Neural crest cell (in vitro differentiated cells): ENCODE measurements at regions not wholly inside any gene's neighbourhood (a gene's known extent, or its start where the extent isn't known, plus 50 kb on each side); places are given as distances from the start of the nearest gene placed in this dataset.
"Not testable (repeated sequence)": the region's sequence is repeated elsewhere in the genome, so short reads cannot be mapped to it uniquely, and the experiment has no call there.

Experiments
- DNase-seq: peaks from one replicate; pipeline ENCODE4 v3.0.0; 2021; ENCODE audit warnings: low read depth, mixed read lengths, low spot score
- H3K27ac Mint-ChIP-seq: one replicate; pipeline ENCODE4 v1.8.0; 2021; ENCODE audit warnings: mild to moderate bottlenecking, mixed read lengths; ENCODE audit not compliant: unreplicated experiment
- H3K27me3 Mint-ChIP-seq: 2 replicates; pipeline ENCODE4 v1.8.0; 2021; ENCODE audit warnings: low read depth, mild to moderate bottlenecking, mixed read lengths
- H3K36me3 Mint-ChIP-seq: 2 replicates; pipeline ENCODE4 v1.8.0; 2021; ENCODE audit warnings: low read depth, mild to moderate bottlenecking, mixed read lengths
- H3K4me1 Mint-ChIP-seq: 2 replicates; pipeline ENCODE4 v1.8.0; 2021; ENCODE audit warnings: mixed read lengths
- H3K4me3 Mint-ChIP-seq: one replicate; pipeline ENCODE4 v1.8.0; 2021; ENCODE audit warnings: mild to moderate bottlenecking, mixed read lengths
- H3K9me3 Mint-ChIP-seq: 2 replicates; pipeline ENCODE4 v1.8.0; 2021; ENCODE audit warnings: mixed read lengths
- CTCF ChIP-seq: fragments of 200-600 bp; sonication (generic); conservative IDR thresholded peaks from 2 replicates; pipeline ENCODE4 v1.5.0; 2021; ENCODE audit warnings: antibody characterized with exemption, mild to moderate bottlenecking

GRCh38 chr4:174061026-174061425 is 222.4 kb downstream of the FBXO8 start:
- DNase-seq = no peak
- Mint-ChIP-seq H3K36me3 (no peaks in the 10 kb centered on the region), H3K9me3 (peaks cover 5% of the 10 kb centered on the region), H3K4me3 (no peak overlapping the region), H3K4me1 (no peaks in the 10 kb centered on the region), H3K27me3 (peaks cover 4% of the 10 kb centered on the region), H3K27ac (no peak overlapping the region)
- no peak for TF ChIP-seq CTCF

GRCh38 chr4:174058846-174059245 is 224.6 kb downstream of the FBXO8 start:
- no peak for TF ChIP-seq CTCF
- Mint-ChIP-seq H3K27me3 (no peaks in the 10 kb centered on the region), H3K27ac (no peak overlapping the region), H3K9me3 (peaks cover 8% of the 10 kb centered on the region), H3K36me3 (no peaks in the 10 kb centered on the region), H3K4me1 (no peaks in the 10 kb centered on the region), H3K4me3 (no peak overlapping the region)
- no peak for DNase-seq

- no peak for DNase-seq
- no peaks in the 10 kb centered on the region for H3K27me3 Mint-ChIP-seq
- no peak overlapping the region for H3K27ac Mint-ChIP-seq
- peaks cover 8% of the 10 kb centered on the region for H3K9me3 Mint-ChIP-seq
- TF ChIP-seq CTCF = no peak
- no peaks in the 10 kb centered on the region for H3K4me1 Mint-ChIP-seq
- H3K36me3 Mint-ChIP-seq = no peaks in the 10 kb centered on the region
- H3K4me3 Mint-ChIP-seq = no peak overlapping the region
These were observed 226.5 kb downstream of the FBXO8 start for GRCh38 chr4:174056959-174057358.

GRCh38 chr4:174055344-174055743 is 228.1 kb downstream of the FBXO8 start:
- TF ChIP-seq CTCF = no peak
- no peak overlapping the region for H3K4me3 Mint-ChIP-seq
- DNase-seq = no peak
- no peak overlapping the region for H3K27ac Mint-ChIP-seq
- H3K27me3 Mint-ChIP-seq = no peaks in the 10 kb centered on the region
- H3K4me1 Mint-ChIP-seq = no peaks in the 10 kb centered on the region
- H3K36me3 Mint-ChIP-seq = no peaks in the 10 kb centered on the region
- H3K9me3 Mint-ChIP-seq = peaks cover 8% of the 10 kb centered on the region

GRCh38 chr4:174053895-174054294 is 229.6 kb downstream of the FBXO8 start:
- Mint-ChIP-seq H3K4me1 (no peaks in the 10 kb centered on the region), H3K9me3 (peaks cover 8% of the 10 kb centered on the region), H3K36me3 (no peaks in the 10 kb centered on the region), H3K27ac (no peak overlapping the region), H3K27me3 (no peaks in the 10 kb centered on the region), H3K4me3 (no peak overlapping the region)
- no peak for TF ChIP-seq CTCF
- no peak for DNase-seq

GRCh38 chr4:174047363-174047762 is 236.1 kb downstream of the FBXO8 start:
- Mint-ChIP-seq H3K27me3 (peaks cover 4% of the 10 kb centered on the region), H3K4me3 (no peak overlapping the region), H3K9me3 (no peaks in the 10 kb centered on the region), H3K36me3 (no peaks in the 10 kb centered on the region), H3K4me1 (no peaks in the 10 kb centered on the region), H3K27ac (no peak overlapping the region)
- DNase-seq = no peak
- TF ChIP-seq CTCF = no peak

- not testable (repeated sequence) for H3K36me3 Mint-ChIP-seq, DNase-seq, H3K4me1 Mint-ChIP-seq, H3K4me3 Mint-ChIP-seq, H3K27me3 Mint-ChIP-seq, H3K27ac Mint-ChIP-seq, H3K9me3 Mint-ChIP-seq
These were observed 237.6 kb downstream of the FBXO8 start for GRCh38 chr4:174045829-174046228.
